ENCODE measurements at regions not wholly inside any gene's neighbourhood (a gene's known extent, or its start where the extent isn't known, plus 50 kb on each side); places are given as distances from the start of the nearest gene placed in this dataset.

DNA sequence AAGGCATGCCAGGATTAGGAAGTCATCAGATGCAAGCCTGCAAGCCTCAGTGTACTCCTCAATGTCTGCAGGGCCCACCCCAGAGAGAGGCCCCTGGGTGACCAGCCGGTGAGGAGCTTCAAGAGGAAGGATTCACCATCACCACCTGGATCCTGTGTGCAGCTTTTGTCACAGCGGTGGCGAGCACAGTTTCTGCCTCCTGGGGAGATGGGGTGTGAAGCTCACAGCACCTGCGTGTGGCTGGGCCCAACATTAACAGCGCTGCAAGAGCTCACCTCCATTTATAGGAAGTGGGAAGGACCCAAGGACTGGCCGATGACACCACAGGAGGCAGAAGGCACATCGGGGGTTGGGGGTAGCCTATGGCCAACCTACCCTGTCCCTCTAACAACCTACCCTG is 235.3 kb downstream of the CTTN start:
- TF ChIP-seq, protein P1, sequence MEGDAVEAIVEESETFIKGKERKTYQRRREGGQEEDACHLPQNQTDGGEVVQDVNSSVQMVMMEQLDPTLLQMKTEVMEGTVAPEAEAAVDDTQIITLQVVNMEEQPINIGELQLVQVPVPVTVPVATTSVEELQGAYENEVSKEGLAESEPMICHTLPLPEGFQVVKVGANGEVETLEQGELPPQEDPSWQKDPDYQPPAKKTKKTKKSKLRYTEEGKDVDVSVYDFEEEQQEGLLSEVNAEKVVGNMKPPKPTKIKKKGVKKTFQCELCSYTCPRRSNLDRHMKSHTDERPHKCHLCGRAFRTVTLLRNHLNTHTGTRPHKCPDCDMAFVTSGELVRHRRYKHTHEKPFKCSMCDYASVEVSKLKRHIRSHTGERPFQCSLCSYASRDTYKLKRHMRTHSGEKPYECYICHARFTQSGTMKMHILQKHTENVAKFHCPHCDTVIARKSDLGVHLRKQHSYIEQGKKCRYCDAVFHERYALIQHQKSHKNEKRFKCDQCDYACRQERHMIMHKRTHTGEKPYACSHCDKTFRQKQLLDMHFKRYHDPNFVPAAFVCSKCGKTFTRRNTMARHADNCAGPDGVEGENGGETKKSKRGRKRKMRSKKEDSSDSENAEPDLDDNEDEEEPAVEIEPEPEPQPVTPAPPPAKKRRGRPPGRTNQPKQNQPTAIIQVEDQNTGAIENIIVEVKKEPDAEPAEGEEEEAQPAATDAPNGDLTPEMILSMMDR (IDR thresholded peaks at IDR 0.05): no peak
- DNase-seq (ENCODE audit: low spot score) (no peak), ATAC-seq (ENCODE audit: low FRiP score) (no peak)

DNA sequence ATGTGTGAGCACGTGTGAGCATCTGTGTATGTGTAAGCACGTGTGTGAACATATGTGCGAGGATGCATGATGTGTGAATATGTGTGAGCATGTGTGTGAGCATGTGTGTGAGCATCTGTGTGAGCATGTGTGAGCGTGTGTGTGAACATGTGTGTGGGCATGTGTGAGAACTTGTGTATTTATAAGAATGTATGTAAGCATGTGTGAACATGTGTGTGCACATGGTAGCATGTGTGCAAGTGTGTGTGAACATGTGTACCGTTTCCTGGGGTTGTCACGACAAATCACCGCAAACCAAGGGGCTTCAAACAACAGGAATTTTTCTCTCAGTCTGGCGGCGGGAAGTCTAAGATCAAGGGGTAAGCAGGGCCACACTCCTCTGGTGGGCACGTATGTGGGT is 238.3 kb downstream of the CTTN start:
- ATAC-seq (ENCODE audit: low FRiP score): no peak
- TF ChIP-seq, protein P1 (IDR thresholded peaks at IDR 0.05): no peak
- no peak for DNase-seq (ENCODE audit: low spot score)

DNA sequence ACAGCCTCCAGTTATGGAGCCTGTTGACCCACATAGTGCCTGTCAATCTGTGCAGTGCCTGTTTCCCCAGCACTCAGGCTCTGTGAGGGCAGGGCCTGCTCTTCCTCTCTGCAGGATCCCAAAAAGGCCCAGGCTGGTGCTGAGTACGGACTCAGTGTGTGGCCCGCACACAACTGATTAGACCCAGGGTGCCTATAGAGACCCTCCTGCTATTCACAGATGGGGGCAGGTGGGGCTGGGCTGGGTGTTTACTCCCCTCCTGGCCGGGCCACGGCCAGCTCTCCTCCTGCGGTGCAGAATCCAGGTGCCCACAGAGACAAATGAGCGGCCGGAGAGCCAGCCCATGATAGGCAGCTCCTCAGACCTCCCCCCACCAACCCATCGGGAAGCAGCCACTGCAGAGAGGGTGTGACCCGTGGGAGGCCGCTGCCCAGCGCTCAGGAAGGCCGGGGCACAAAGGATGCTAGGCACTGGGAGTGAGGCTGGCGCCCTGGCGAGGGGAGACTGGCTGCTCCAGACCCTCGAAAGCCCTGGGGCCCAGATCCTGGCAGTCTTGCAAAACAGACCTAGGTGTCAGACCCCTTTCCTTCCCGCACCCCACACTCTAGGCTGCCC is 239.0 kb downstream of the CTTN start:
- no peak for ATAC-seq (ENCODE audit: low FRiP score)
- DNase-seq (ENCODE audit: low spot score): no peak
- TF ChIP-seq, protein P1 (IDR thresholded peaks at IDR 0.05): no peak

DNA sequence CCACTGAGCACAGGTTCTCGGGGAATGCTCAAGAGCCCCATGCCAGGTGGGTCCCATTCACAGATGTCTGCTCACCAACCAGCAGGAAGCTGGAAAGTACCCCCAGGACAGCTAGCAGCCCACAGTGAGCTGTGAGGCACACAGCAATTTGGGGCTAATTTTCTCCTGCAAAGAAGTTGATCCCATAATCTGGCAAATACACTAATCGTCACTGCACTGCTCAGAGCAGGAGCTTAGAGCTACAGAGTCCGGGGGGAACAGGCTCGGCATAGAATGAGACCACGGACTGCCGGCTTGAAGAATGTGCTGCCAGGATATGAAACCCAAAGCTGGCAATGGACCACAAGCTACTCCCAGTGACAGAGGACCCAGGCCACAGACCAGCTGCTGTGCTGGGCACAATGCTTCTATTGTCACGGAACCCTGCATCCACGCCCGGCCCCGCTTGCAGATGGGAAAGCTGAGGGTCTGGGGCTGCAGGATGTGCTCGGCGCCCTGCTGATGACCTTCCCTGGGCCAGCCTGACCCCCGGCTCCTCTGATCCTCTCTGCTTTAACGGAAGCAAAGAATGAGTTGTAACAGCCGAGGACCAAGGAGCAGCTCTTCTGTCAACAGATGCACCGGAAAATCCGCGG is 239.7 kb downstream of the CTTN start:
- no peak for ATAC-seq (ENCODE audit: low FRiP score)
- no peak for DNase-seq (ENCODE audit: low spot score)
- TF ChIP-seq, protein P1 (IDR thresholded peaks at IDR 0.05): no peak

DNA sequence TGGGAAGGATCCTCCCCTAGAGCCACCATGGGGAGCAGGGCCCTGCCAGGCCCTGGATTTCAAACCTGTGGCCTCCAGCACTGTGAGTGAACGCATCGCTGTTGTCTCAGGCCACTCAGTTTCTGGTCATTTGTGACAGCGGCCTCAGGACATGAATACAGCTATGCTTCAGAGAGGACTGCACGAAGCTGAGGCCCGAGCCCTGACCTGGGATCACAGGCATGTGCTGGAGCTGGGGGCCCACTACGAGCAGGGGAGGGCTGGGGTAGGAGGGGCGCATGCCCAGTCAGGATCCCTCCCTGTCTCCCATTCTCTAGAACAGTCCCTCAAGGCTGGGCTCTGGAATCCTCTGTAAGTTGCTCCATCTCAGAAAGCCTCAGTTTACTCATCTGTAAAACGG is 242.1 kb downstream of the CTTN start:
- DNase-seq (ENCODE audit: low spot score) (no peak), ATAC-seq (ENCODE audit: low FRiP score) (no peak)
- TF ChIP-seq, protein P1 (IDR thresholded peaks at IDR 0.05): no peak

DNA sequence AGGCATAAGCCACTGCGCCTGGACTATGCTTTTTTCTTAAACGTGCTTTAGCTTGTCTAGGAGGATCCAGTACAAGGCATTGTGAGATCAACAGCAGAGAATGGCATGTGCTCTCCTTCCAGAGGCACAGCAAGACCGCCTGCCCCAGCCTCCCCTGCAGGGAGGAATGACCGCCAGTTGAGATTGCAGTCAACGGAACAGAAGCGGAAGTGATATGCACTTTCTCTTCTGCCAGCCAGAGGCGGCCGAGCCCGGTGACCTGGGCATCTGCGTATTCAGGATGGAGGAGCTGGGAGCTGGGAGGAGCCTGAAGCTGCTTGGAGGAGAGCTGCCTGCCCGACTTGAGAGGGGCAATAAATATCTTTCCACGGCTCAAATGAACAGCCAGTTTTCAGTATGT is 243.0 kb downstream of the CTTN start:
- no peak for DNase-seq (ENCODE audit: low spot score)
- TF ChIP-seq, protein P1 (IDR thresholded peaks at IDR 0.05): no peak
- ATAC-seq (ENCODE audit: low FRiP score): no peak

DNA sequence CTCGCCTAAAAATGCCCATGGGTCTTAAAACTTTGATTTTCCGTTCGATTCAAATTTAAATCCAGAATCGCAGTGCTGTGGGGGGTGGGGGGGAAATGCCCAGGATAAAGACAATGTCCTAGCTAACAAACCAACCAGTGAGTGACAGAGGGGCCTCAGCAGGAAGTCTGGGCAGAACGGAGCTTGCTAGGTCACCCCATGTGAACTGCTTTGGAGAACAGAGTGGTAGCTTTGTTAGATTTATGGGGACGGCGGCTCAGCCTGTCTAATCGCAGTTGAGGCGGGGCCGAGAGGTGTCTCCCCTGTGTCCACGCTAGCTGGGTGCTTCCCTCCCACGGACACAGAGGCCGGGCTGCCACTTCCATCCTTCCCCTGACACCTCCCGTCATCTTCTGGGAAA is 243.9 kb downstream of the CTTN start:
- ATAC-seq (ENCODE audit: low FRiP score) (no peak), DNase-seq (ENCODE audit: low spot score) (no peak)
- TF ChIP-seq, protein P1 (IDR thresholded peaks at IDR 0.05): no peak

Data from omental fat pad (tissue), 3 donors.